Uterus (tissue), 2 donors: ENCODE measurements at regions not wholly inside any gene's neighbourhood (a gene's known extent, or its start where the extent isn't known, plus 50 kb on each side); places are given as distances from the start of the nearest gene placed in this dataset.

ENCODE experiments used
- CTCF ChIP-seq, 4 experiments: fragments of 200-600 bp in 2 of 4; fragments of 450-650 bp in 2 of 4; sonication (generic) in 2 of 4; IDR thresholded peaks; one replicate each; pipeline ENCODE4 v1.5.1; 2016 to 2019; ENCODE audit warnings: antibody characterized with exemption in 4 of 4, mild to moderate bottlenecking in 2 of 4, moderate library complexity in 1 of 4
- POLR2A ChIP-seq, 2 donors: fragments of 450-650 bp; IDR thresholded peaks; one replicate each; pipeline ENCODE4 v1.6.1; 2016; ENCODE audit warnings: antibody characterized with exemption in 2 of 2, mild to moderate bottlenecking in 1 of 2, moderate library complexity in 1 of 2

DNA sequence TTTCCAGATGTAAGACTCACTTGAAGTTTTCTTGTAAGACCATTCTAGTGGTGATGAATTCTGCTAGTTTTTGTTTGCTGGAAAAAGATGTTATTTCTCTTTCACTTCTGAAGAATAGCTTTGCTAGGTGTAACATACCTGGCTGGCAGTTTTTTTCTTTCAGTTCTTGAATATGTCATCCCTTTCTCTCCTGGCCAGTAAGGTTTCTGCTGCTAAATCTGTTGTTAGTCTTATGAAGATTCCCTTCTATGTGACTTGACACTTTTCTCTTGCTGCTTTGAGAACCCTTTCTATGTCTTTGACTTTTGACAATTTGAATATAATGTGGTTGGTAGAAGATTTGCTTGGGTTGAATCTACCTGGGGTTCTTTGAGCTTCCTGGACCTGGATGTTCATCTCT, 314.7 kb upstream of the NOX3 start:
- TF ChIP-seq CTCF (IDR thresholded peaks at IDR 0.05) = no peak
- TF ChIP-seq POLR2A (IDR thresholded peaks at IDR 0.05) = no peak
